Liver (tissue), 8 donors: ENCODE measurements at regions not wholly inside any gene's neighbourhood (a gene's known extent, or its start where the extent isn't known, plus 50 kb on each side); places are given as distances from the start of the nearest gene placed in this dataset.
A peak's percentile ranks its signal among the peaks of the same experiment; 100 is the strongest.

ENCODE experiments used
- DNase-seq: peaks from one replicate; pipeline ENCODE4 v3.0.0-alpha.2; 2017; ENCODE audit warnings: low spot score
- H3K27ac ChIP-seq, 2 donors: one replicate each; pipeline ENCODE4 v1.7.0; 2013; ENCODE audit warnings: inconsistent platforms in 2 of 2, low read length in 2 of 2, control low read depth in 1 of 2, low read depth in 1 of 2, mild to moderate bottlenecking in 1 of 2
- H3K27me3 ChIP-seq, 4 donors: one replicate each; pipeline versions ENCODE4 v1.6.1 to v1.7.0; 2013; ENCODE audit warnings: low read length in 3 of 4, inconsistent platforms in 1 of 4, mild to moderate bottlenecking in 1 of 4, moderate library complexity in 1 of 4; ENCODE audit not compliant: control insufficient read depth in 4 of 4, insufficient read depth in 4 of 4
- H3K36me3 ChIP-seq, 4 donors: one replicate each; pipeline versions ENCODE4 v1.6.1 to v1.7.0; 2013; ENCODE audit warnings: low read length in 3 of 4, mild to moderate bottlenecking in 3 of 4, low read depth in 1 of 4, moderate library complexity in 1 of 4; ENCODE audit not compliant: control insufficient read depth in 4 of 4, insufficient read depth in 3 of 4
- H3K4me1 ChIP-seq, 4 donors: one replicate each; pipeline versions ENCODE4 v1.6.1 to v1.7.0; 2013; ENCODE audit warnings: low read length in 3 of 4, mild to moderate bottlenecking in 3 of 4, moderate library complexity in 1 of 4; ENCODE audit not compliant: control insufficient read depth in 4 of 4, insufficient read depth in 4 of 4
- H3K4me3 ChIP-seq, 3 donors: one replicate each; pipeline versions ENCODE4 v1.6.1 to v1.7.0; 2013; ENCODE audit warnings: low read length in 3 of 3, control low read depth in 1 of 3, low read depth in 1 of 3, mild to moderate bottlenecking in 1 of 3
- H3K9ac ChIP-seq, 2 donors: one replicate each; pipeline ENCODE4 v1.7.0; 2013; ENCODE audit warnings: low read length in 2 of 2, mild to moderate bottlenecking in 2 of 2, moderate library complexity in 2 of 2, control low read depth in 1 of 2, low read depth in 1 of 2
- H3K9me3 ChIP-seq, 4 donors: one replicate each; pipeline versions ENCODE4 v1.6.1 to v1.7.0; 2013; ENCODE audit warnings: low read length in 3 of 4; ENCODE audit not compliant: control insufficient read depth in 4 of 4
- EGR1 ChIP-seq, 2 donors: IDR thresholded peaks; 2 replicates each; pipeline ENCODE4 v1.6.1; 2016 to 2018; ENCODE audit warnings: antibody characterized with exemption in 2 of 2, low read depth in 2 of 2
- FOXA1 ChIP-seq: IDR thresholded peaks from 2 replicates; pipeline ENCODE4 v1.6.1; 2016; ENCODE audit warnings: antibody characterized with exemption
- FOXA2 ChIP-seq: IDR thresholded peaks from 2 replicates; pipeline ENCODE4 v1.6.1; 2016; ENCODE audit warnings: antibody characterized with exemption
- GABPA ChIP-seq, 2 donors: IDR thresholded peaks in 1 of 2; conservative IDR thresholded peaks in 1 of 2; 2 replicates each; pipeline ENCODE4 v1.6.1; 2016; ENCODE audit warnings: antibody characterized with exemption in 2 of 2, mild to moderate bottlenecking in 1 of 2, moderate library complexity in 1 of 2
- HNF4A ChIP-seq, 2 donors: conservative IDR thresholded peaks; 2 replicates each; pipeline ENCODE4 v1.6.1; 2016; ENCODE audit warnings: antibody characterized with exemption in 2 of 2, mild to moderate bottlenecking in 2 of 2
- HNF4G ChIP-seq: IDR thresholded peaks from 2 replicates; pipeline ENCODE4 v1.6.1; 2016; ENCODE audit warnings: antibody characterized with exemption
- JUND ChIP-seq, 2 donors: IDR thresholded peaks; 2 replicates each; pipeline ENCODE4 v1.6.1; 2016; ENCODE audit warnings: antibody characterized with exemption in 2 of 2
- NR2F2 ChIP-seq: IDR thresholded peaks from 2 replicates; pipeline ENCODE4 v1.6.1; 2016; ENCODE audit warnings: antibody characterized with exemption
- RAD21 ChIP-seq, 2 donors: IDR thresholded peaks; 2 replicates each; pipeline ENCODE4 v1.6.1; 2016; ENCODE audit warnings: antibody characterized with exemption in 2 of 2, mild to moderate bottlenecking in 2 of 2
- SP1 ChIP-seq: IDR thresholded peaks from 2 replicates; pipeline ENCODE4 v1.6.1; 2018; ENCODE audit warnings: antibody characterized with exemption, mild to moderate bottlenecking
- YY1 ChIP-seq: IDR thresholded peaks from 2 replicates; pipeline ENCODE4 v1.6.1; 2016; ENCODE audit warnings: antibody characterized with exemption, mild to moderate bottlenecking
- WGBS: extraction: QIAGEN DNeasy Blood & Tissue Kit; methylation state at CpG from one replicate; pipeline ENCODE4 v1.1.7; 2013; 5-methylcytosine and 5-hydroxymethylcytosine counted together
- TF ChIP-seq, protein P1 (sequence below): fragments of 150-350 bp; IDR thresholded peaks from 2 replicates; pipeline ENCODE4 v1.5.1; 2017; ENCODE audit warnings: improper control_type of control experiment, low read depth, low read length; ENCODE audit not compliant: missing input control
- TF ChIP-seq, protein P2 (sequence below): IDR thresholded peaks from 2 replicates; pipeline ENCODE4 v1.6.1; 2016; ENCODE audit warnings: antibody characterized with exemption
- TF ChIP-seq, protein P3 (sequence below): IDR thresholded peaks from 2 replicates; pipeline ENCODE4 v1.6.1; 2016; ENCODE audit warnings: antibody characterized with exemption
- TF ChIP-seq, protein P4 (sequence below): IDR thresholded peaks from 2 replicates; pipeline ENCODE4 v1.6.1; 2016; ENCODE audit warnings: antibody characterized with exemption
- TF ChIP-seq, protein P5 (sequence below): IDR thresholded peaks from 2 replicates; pipeline ENCODE4 v1.6.1; 2016; ENCODE audit warnings: antibody characterized with exemption, mild to moderate bottlenecking
- donor health status: healthy.
- donor health status: healthy.
- donor health status: healthy.
- donor health status: healthy.
- donor health status: healthy.

DNA sequence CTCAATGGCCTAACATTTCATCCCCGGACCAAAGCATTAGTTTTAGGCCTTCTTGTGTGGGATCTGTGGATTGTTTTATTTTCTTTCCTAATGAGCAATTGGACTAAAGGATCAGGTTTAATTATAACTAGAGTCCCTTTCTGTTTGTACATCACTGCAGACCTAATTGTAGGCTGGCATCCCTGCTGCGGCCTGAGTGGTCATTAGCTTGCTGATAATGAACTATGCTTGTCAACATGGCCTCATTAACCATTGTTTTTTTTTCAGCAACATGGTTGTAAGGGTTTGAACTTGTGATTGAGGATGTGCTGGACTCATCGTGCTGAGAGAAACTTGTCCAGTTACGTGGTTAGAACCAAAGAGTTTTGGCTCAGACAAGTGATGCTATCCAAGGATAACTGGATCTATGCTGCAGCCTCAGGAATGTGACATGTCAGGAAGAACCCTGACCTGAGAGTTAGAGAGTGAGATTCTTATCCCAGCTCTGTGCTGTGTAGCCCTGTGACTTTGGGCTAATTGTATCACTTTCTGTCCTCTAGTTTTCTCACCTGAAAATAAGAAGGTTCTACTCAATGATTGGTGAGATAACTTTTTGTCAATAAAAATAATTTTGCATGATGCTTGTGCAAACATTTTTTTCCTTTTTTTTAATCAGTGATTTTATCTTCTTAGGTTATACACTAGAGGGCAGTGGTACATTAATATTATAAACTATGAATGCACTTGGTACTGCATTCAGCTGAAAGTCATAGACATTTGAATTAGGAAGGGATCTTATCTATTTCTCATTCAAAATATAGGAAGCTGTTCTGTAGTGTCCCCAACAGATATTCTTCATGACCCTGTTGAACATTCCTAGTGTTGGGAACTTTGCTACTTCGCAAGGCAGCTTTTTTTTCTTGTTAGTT is 140.9 kb downstream of the RNF144B start:
- no peak for TF ChIP-seq SP1
- peak; percentile 64 to 66 for TF ChIP-seq RAD21 (IDR thresholded peaks at IDR 0.05)
- TF ChIP-seq GABPA (IDR thresholded peaks at IDR 0.05 in 1 of 2, conservative IDR thresholded peaks at IDR 0.05 in 1 of 2): no peak
- TF ChIP-seq, protein P1, sequence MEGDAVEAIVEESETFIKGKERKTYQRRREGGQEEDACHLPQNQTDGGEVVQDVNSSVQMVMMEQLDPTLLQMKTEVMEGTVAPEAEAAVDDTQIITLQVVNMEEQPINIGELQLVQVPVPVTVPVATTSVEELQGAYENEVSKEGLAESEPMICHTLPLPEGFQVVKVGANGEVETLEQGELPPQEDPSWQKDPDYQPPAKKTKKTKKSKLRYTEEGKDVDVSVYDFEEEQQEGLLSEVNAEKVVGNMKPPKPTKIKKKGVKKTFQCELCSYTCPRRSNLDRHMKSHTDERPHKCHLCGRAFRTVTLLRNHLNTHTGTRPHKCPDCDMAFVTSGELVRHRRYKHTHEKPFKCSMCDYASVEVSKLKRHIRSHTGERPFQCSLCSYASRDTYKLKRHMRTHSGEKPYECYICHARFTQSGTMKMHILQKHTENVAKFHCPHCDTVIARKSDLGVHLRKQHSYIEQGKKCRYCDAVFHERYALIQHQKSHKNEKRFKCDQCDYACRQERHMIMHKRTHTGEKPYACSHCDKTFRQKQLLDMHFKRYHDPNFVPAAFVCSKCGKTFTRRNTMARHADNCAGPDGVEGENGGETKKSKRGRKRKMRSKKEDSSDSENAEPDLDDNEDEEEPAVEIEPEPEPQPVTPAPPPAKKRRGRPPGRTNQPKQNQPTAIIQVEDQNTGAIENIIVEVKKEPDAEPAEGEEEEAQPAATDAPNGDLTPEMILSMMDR: peak; percentile 32
- H3K27ac ChIP-seq: no peak overlapping the region
- 70% methylated on average over 5 of the region's 5 CpGs for WGBS
- H3K4me1 ChIP-seq: no peaks in the 10 kb centered on the region
- no peaks in the 10 kb centered on the region for H3K9me3 ChIP-seq
- H3K9ac ChIP-seq: no peak overlapping the region
- no peak overlapping the region for H3K4me3 ChIP-seq
- H3K27me3 ChIP-seq: no peaks in the 10 kb centered on the region
- DNase-seq: no peak
- no peaks in the 10 kb centered on the region for H3K36me3 ChIP-seq

DNA sequence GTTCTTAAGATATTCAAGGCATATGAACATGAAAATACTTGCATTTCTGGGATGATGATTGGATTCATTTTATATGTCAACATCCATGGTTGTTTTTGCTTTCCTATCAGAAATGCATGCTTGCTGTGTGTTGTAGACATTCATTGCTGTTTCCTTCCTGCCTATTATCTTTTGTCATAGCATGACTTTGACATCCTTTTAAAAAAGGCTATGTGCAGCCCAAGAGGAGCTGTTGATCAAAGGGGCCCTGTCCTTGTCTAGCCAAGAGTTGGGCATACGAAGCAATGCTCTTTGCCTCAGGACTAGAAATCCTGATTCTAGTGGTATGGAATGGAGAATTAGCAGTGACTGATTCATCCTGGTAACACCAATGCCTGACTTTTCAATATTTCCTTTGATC is 143.1 kb downstream of the RNF144B start:
- H3K9me3 ChIP-seq: no peaks in the 10 kb centered on the region
- H3K36me3 ChIP-seq: no peaks in the 10 kb centered on the region
- no peak for TF ChIP-seq NR2F2
- no peak for TF ChIP-seq YY1
- TF ChIP-seq, protein P2, sequence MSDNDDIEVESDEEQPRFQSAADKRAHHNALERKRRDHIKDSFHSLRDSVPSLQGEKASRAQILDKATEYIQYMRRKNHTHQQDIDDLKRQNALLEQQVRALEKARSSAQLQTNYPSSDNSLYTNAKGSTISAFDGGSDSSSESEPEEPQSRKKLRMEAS: no peak
- TF ChIP-seq HNF4A (conservative IDR thresholded peaks at IDR 0.05): no peak
- no peak for TF ChIP-seq EGR1 (IDR thresholded peaks at IDR 0.05; ENCODE audit: low read depth in 2 of 2)
- no peak for TF ChIP-seq RAD21 (IDR thresholded peaks at IDR 0.05)
- TF ChIP-seq, protein P3, sequence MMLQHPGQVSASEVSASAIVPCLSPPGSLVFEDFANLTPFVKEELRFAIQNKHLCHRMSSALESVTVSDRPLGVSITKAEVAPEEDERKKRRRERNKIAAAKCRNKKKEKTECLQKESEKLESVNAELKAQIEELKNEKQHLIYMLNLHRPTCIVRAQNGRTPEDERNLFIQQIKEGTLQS: no peak
- H3K4me1 ChIP-seq: no peaks in the 10 kb centered on the region
- no peak overlapping the region for H3K27ac ChIP-seq
- no peak overlapping the region for H3K9ac ChIP-seq
- no peak for DNase-seq
- H3K4me3 ChIP-seq: no peak overlapping the region
- 87% methylated on average over 1 of the region's 1 CpG for WGBS
- H3K27me3 ChIP-seq: no peaks in the 10 kb centered on the region

DNA sequence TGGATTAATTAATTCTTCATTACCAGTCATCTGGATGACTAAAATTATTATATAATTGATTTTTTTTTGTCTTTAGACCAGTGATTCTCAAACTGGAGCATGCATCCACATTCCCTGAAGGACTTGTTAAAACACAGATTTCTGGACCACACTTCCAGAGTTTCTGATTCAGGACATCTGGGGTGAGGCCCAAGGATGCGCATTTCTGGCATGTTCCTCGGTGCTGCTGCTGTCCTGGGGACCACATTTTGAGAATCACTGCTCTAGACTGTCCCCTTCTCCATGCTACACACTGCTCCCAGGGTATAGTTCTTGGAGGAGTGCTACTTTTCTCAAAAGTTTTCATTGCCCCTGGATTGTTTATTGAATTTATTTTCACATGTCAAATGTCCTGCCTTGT is 145.0 kb downstream of the RNF144B start:
- Histone ChIP-seq H3K36me3 (no peaks in the 10 kb centered on the region), H3K4me3 (no peak overlapping the region), H3K4me1 (no peaks in the 10 kb centered on the region), H3K27me3 (no peaks in the 10 kb centered on the region), H3K9ac (no peak overlapping the region), H3K9me3 (no peaks in the 10 kb centered on the region), H3K27ac (no peak overlapping the region)
- DNase-seq: no peak
- WGBS: 92% methylated on average over 2 of the region's 2 CpGs
- no peak for TF ChIP-seq FOXA1
- TF ChIP-seq HNF4A (conservative IDR thresholded peaks at IDR 0.05): no peak
- TF ChIP-seq, protein P3: no peak
- TF ChIP-seq, protein P4, sequence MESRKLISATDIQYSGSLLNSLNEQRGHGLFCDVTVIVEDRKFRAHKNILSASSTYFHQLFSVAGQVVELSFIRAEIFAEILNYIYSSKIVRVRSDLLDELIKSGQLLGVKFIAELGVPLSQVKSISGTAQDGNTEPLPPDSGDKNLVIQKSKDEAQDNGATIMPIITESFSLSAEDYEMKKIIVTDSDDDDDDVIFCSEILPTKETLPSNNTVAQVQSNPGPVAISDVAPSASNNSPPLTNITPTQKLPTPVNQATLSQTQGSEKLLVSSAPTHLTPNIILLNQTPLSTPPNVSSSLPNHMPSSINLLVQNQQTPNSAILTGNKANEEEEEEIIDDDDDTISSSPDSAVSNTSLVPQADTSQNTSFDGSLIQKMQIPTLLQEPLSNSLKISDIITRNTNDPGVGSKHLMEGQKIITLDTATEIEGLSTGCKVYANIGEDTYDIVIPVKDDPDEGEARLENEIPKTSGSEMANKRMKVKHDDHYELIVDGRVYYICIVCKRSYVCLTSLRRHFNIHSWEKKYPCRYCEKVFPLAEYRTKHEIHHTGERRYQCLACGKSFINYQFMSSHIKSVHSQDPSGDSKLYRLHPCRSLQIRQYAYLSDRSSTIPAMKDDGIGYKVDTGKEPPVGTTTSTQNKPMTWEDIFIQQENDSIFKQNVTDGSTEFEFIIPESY: no peak
- TF ChIP-seq, protein P5, sequence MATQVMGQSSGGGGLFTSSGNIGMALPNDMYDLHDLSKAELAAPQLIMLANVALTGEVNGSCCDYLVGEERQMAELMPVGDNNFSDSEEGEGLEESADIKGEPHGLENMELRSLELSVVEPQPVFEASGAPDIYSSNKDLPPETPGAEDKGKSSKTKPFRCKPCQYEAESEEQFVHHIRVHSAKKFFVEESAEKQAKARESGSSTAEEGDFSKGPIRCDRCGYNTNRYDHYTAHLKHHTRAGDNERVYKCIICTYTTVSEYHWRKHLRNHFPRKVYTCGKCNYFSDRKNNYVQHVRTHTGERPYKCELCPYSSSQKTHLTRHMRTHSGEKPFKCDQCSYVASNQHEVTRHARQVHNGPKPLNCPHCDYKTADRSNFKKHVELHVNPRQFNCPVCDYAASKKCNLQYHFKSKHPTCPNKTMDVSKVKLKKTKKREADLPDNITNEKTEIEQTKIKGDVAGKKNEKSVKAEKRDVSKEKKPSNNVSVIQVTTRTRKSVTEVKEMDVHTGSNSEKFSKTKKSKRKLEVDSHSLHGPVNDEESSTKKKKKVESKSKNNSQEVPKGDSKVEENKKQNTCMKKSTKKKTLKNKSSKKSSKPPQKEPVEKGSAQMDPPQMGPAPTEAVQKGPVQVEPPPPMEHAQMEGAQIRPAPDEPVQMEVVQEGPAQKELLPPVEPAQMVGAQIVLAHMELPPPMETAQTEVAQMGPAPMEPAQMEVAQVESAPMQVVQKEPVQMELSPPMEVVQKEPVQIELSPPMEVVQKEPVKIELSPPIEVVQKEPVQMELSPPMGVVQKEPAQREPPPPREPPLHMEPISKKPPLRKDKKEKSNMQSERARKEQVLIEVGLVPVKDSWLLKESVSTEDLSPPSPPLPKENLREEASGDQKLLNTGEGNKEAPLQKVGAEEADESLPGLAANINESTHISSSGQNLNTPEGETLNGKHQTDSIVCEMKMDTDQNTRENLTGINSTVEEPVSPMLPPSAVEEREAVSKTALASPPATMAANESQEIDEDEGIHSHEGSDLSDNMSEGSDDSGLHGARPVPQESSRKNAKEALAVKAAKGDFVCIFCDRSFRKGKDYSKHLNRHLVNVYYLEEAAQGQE: no peak
- TF ChIP-seq NR2F2: no peak
- no peak for TF ChIP-seq FOXA2
- TF ChIP-seq EGR1 (IDR thresholded peaks at IDR 0.05; ENCODE audit: low read depth in 2 of 2): no peak
- TF ChIP-seq, protein P1: no peak
- no peak for TF ChIP-seq HNF4G
- no peak for TF ChIP-seq JUND (IDR thresholded peaks at IDR 0.05)
